Spleen (tissue), 7 donors: ENCODE measurements at regions not wholly inside any gene's neighbourhood (a gene's known extent, or its start where the extent isn't known, plus 50 kb on each side); places are given as distances from the start of the nearest gene placed in this dataset.

Experiments used
- POLR2A ChIP-seq, 3 donors: fragments of 450-650 bp; IDR thresholded peaks; one replicate each; pipeline ENCODE4 v1.5.1; 2017; ENCODE audit warnings: antibody characterized with exemption in 3 of 3, mild to moderate bottlenecking in 1 of 3
- POLR2AphosphoS5 ChIP-seq, 3 donors: sonication (generic); formaldehyde crosslinking; IDR thresholded peaks; one replicate each; pipeline ENCODE4 v1.5.1; 2017; ENCODE audit warnings: antibody characterized with exemption in 3 of 3
- TF ChIP-seq, protein P1 (sequence below), 11 experiments: fragments of 200-600 bp in 7 of 11; fragments of 450-650 bp in 4 of 11; sonication (generic) in 4 of 11; IDR thresholded peaks in 8 of 11; conservative IDR thresholded peaks in 3 of 11; 1 replicate in 7 of 11; 2 replicates in 4 of 11; pipeline versions ENCODE4 v1.4.0 to v1.8.0; 2016 to 2021; ENCODE audit warnings: antibody characterized with exemption in 11 of 11, inconsistent platforms in 4 of 11, mild to moderate bottlenecking in 1 of 11
- donor health status: DM: no; HTN: no; CAD: no; lungs with moderate emphysema.
- donor health status: DM: no; HTN: no; CAD: no.
- donor health status: DM: no; HTN: no; CAD: no.

- TF ChIP-seq, protein P1, sequence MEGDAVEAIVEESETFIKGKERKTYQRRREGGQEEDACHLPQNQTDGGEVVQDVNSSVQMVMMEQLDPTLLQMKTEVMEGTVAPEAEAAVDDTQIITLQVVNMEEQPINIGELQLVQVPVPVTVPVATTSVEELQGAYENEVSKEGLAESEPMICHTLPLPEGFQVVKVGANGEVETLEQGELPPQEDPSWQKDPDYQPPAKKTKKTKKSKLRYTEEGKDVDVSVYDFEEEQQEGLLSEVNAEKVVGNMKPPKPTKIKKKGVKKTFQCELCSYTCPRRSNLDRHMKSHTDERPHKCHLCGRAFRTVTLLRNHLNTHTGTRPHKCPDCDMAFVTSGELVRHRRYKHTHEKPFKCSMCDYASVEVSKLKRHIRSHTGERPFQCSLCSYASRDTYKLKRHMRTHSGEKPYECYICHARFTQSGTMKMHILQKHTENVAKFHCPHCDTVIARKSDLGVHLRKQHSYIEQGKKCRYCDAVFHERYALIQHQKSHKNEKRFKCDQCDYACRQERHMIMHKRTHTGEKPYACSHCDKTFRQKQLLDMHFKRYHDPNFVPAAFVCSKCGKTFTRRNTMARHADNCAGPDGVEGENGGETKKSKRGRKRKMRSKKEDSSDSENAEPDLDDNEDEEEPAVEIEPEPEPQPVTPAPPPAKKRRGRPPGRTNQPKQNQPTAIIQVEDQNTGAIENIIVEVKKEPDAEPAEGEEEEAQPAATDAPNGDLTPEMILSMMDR (IDR thresholded peaks at IDR 0.05 in 8 of 11, conservative IDR thresholded peaks at IDR 0.05 in 3 of 11): no peak
- no peak for TF ChIP-seq POLR2AphosphoS5 (IDR thresholded peaks at IDR 0.05)
- TF ChIP-seq POLR2A (IDR thresholded peaks at IDR 0.05): no peak
These were observed 137.7 kb upstream of the HEY2 start for GRCh38 chr6:125611573-125612344.
